Adrenal gland (tissue), 5 donors: ENCODE measurements at regions not wholly inside any gene's neighbourhood (a gene's known extent, or its start where the extent isn't known, plus 50 kb on each side); places are given as distances from the start of the nearest gene placed in this dataset.

Source experiments
- CTCF ChIP-seq, 6 experiments: fragments of 450-650 bp in 4 of 6; fragments of 200-600 bp in 2 of 6; sonication (generic) in 1 of 6; IDR thresholded peaks; 1 replicate in 5 of 6; 2 replicates in 1 of 6; pipeline versions ENCODE4 v1.5.1 to v1.8.0; 2016 to 2021; ENCODE audit warnings: antibody characterized with exemption in 6 of 6, mild to moderate bottlenecking in 2 of 6, moderate library complexity in 1 of 6
- POLR2A ChIP-seq, 2 donors: fragments of 450-650 bp; IDR thresholded peaks; one replicate each; pipeline ENCODE4 v1.6.1; 2017; ENCODE audit warnings: antibody characterized with exemption in 2 of 2, mild to moderate bottlenecking in 2 of 2, moderate library complexity in 1 of 2
- donor health status: DM: no; HTN: no; CAD: no.

- TF ChIP-seq CTCF (IDR thresholded peaks at IDR 0.05) = no peak
- no peak for TF ChIP-seq POLR2A (IDR thresholded peaks at IDR 0.05)
Measured at GRCh38 chr18:49651033-49651432, 89.2 kb downstream of the LIPG start.
